AG10803 (cell line): ENCODE measurements at regions not wholly inside any gene's neighbourhood (a gene's known extent, or its start where the extent isn't known, plus 50 kb on each side); places are given as distances from the start of the nearest gene placed in this dataset.

Source experiments
- DNase-seq: peaks from one replicate; pipeline ENCODE4 v3.0.0; 2010; ENCODE audit warnings: low read depth
- H3K4me3 ChIP-seq: 2 replicates; pipeline ENCODE4 v1.5.1; 2011; ENCODE audit warnings: mild to moderate bottlenecking, low read length, control low read depth
- TF ChIP-seq, protein P1 (sequence below): conservative IDR thresholded peaks from 2 replicates; pipeline ENCODE4 v1.5.1; 2011; ENCODE audit warnings: mild to moderate bottlenecking, low read length, control low read depth, inconsistent platforms

DNA sequence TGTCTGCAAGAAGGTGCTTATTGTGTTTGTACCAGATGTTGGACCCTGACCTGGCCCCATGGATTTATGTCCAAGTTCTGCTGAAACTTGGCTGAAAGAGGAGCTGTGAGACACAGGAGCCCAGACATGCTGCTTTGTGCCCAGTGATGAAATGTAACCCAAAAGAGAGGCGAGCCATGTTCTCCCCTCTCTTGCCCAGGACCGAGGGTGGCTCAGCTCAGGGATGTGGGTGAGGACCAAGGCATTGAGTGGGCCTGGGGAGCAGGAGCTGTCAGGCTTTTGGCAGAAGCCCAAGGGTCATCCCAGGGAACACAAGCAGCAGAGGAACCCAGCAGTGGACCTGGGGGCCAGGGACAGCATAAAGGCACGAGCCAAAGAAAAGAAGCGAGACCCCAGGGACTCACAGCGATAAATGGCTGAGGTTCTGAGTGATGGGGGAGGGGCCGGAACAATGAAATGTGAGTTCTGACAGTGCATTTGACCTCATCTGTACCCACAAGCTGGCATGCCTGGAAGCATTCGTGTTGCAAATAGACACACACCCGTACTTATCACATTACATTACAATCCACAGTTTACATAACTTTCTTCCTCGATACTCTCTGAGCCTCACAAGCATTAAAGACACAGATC lies 363.4 kb upstream of the JARID2 start:
- DNase-seq = peak; percentile 28
- TF ChIP-seq, protein P1, sequence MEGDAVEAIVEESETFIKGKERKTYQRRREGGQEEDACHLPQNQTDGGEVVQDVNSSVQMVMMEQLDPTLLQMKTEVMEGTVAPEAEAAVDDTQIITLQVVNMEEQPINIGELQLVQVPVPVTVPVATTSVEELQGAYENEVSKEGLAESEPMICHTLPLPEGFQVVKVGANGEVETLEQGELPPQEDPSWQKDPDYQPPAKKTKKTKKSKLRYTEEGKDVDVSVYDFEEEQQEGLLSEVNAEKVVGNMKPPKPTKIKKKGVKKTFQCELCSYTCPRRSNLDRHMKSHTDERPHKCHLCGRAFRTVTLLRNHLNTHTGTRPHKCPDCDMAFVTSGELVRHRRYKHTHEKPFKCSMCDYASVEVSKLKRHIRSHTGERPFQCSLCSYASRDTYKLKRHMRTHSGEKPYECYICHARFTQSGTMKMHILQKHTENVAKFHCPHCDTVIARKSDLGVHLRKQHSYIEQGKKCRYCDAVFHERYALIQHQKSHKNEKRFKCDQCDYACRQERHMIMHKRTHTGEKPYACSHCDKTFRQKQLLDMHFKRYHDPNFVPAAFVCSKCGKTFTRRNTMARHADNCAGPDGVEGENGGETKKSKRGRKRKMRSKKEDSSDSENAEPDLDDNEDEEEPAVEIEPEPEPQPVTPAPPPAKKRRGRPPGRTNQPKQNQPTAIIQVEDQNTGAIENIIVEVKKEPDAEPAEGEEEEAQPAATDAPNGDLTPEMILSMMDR = no peak
- H3K4me3 ChIP-seq = no peak overlapping the region

DNA sequence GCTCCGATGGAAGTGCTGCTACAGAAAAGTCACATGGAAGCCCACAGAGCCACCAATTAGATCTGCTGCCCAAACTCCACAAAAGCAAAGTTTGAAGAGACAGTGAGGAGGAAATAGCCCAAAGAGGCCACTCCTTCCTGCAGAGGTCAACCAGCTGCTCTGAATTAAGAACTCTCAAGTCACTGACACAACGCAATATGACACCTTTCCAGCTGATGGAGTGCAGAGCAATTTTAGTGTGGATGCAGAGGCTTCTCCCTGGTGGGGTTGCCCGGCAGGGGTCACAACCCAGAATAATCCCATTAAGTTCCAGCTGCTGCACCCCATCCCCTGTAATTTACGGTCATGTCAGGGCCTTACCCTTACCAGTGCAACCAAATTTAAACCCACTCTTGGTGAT lies 361.9 kb upstream of the JARID2 start:
- DNase-seq = peak; percentile 56
- H3K4me3 ChIP-seq = no peak overlapping the region
- TF ChIP-seq, protein P1 = no peak

DNA sequence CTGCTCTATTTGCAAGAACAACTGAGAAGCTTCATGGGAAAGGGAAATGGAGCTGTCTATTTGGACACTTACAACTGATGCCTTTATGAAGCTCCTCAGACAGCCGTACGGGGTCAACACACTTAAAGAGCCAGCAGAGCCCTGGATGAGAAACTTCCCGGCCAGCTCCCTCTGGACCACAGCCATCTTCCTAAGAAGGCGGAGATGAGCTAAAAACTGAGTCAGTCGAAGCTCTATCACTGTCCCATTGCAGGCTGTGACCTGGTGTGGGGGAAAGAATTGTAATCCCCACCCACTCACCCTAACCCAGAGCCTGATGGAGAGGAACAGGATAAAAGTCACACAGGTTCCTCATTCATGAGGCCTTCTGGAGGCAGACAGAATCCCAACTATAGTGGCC lies 360.4 kb upstream of the JARID2 start:
- TF ChIP-seq, protein P1 = no peak
- peak; percentile 2 for DNase-seq
- H3K4me3 ChIP-seq = no peak overlapping the region

DNA sequence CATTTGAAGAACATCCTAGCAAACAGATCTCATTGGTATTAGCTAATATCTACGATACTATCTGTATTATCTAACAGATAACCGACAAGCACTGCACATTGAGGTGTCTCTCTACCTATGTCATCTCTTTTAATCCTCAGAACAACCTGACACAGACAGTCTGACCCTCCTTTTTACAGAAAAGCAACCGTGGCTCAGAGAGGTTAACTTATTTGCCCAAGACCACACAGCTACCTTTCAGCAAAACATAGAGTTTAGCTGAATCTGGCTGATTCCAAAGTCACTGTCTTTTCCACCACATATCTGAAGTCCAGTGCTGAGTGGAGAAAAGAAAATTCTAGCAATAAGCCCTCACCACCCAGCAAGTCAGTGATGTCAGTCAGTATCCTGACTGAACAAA lies 358.7 kb upstream of the JARID2 start:
- TF ChIP-seq, protein P1 = no peak
- DNase-seq = no peak
- no peak overlapping the region for H3K4me3 ChIP-seq

DNA sequence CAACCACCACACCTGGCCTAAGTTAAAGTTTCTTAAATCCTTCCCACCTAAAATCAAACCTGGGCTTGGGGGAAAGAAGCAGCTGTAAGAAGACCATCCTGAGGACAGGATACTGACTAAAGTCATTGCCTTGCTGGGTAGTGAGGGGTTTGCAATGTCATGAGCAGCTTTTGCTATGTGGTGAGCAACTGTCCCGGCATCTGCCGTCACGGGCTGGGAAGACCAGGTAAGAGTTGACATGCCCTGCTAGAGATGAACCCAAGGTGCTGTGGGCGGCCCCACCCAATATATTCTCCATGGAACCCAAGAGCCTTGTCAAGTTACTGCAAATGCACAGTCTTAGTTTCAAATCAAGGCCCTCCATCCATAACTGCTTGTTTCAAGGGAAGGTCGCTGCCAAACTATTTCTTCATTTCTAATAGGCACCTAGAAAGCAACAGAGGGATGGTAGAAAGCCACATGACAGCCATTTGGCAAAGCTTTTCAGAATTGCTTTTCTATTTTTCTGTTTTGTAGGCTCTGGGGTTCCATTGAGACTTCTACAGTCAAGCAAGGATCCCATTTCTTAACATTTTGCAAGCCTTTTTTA lies 357.8 kb upstream of the JARID2 start:
- DNase-seq = no peak
- no peak overlapping the region for H3K4me3 ChIP-seq
- TF ChIP-seq, protein P1 = no peak

DNA sequence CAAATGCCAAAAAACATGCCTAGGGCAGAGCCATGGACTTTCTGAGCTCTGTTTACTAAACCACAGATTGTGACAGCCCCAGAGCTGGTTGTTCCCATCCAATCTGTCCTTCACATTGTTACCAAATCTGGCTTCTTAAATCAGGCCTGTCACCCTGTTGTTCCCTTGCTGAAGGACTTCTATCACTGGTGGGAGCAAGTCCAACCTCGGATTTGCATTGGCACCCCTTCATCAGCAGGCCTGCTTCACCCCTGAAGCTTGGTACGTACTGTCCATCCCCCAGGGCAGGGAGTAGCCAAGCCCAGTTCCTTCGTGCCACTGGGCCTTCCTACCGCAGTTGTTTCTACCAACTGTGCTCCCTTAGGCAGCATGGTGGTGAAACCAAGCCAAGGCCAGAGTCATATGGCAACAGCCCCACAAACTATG lies 357.3 kb upstream of the JARID2 start:
- no peak for DNase-seq
- H3K4me3 ChIP-seq = no peak overlapping the region
- TF ChIP-seq, protein P1 = no peak

DNA sequence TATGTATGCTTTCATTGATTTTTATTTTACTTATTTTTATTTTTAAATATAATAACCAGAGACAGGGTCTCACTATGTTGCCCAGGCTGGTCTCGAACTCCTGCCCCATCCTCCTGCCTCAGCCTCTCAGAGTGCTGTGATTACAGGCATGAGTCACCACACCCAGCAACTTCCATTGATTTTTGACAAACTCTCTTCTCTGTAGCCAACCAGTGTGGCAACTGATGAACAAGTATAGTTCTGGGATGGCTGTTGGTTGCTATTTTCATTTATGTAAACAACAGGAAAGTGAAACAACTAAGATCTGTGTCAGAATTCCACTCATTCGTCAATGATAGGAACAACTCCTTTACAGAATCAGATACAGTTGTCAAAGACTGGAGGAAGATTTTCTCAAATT lies 356.7 kb upstream of the JARID2 start:
- no peak overlapping the region for H3K4me3 ChIP-seq
- DNase-seq = peak; percentile 47
- TF ChIP-seq, protein P1 = no peak
